ENCODE measurements at regions not wholly inside any gene's neighbourhood (a gene's known extent, or its start where the extent isn't known, plus 50 kb on each side); places are given as distances from the start of the nearest gene placed in this dataset.

DNA sequence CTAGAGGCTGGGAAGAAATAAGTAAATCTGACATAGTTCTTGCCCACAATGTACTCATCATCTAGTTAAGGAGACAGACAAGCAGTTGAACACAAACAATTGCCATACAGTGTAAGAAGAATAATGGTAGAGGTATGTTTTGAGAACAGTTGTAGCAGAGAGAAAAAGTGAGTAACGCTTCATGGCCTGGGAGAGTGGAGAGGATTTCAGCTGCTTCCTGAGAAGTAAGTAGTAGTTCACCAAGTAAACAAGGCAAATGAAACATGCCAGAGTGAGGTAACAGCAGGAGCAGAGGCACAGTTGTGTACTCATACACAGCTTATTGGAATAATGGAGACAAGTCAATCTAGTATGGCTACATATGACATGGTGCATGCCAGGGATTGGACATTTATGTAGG is 53.6 kb upstream of the RAP2C start:
- DNase-seq (ENCODE audit: extremely low read depth in 1 of 4, low spot score in 3 of 4) = no peak
- no peaks in the 10 kb centered on the region for H3K27me3 ChIP-seq (ENCODE audit: control insufficient read depth in 2 of 2, insufficient read depth in 2 of 2, low read length in 2 of 2)
- no peaks in the 10 kb centered on the region for H3K9me3 ChIP-seq (replicated peaks; ENCODE audit: control insufficient read depth, insufficient read depth, low read depth, low read length)
- ChIA-PET CTCF (ENCODE audit: low intra/inter-chr PET ratio) (no interaction called here), POLR2A (interaction anchor here (0.5 kb wide), 1 partner anchor 830 kb away, joined by 3 read pairs; no protein-coding TSS in a partner anchor)
- H3K9ac ChIP-seq (ENCODE audit: insufficient read depth in 1 of 2, low read depth in 2 of 2, low read length in 2 of 2) = no peak overlapping the region
- no TSS peak for BruUV-seq (replicated peaks)
- intact Hi-C loops (cut with micrococcal nuclease) (no loop called here), in situ Hi-C loops (cut with MboI) (no loop called here)
- no peaks in the 10 kb centered on the region for H3K4me1 ChIP-seq (replicated peaks in 1 of 2; ENCODE audit: control insufficient read depth in 2 of 2, insufficient read depth in 2 of 2, low read length in 2 of 2)
- WGBS (ENCODE audit: insufficient coverage, low coverage, missing lambda C conversion rate) = 0% methylated on average over 1 of the region's 1 CpG
- no peaks in the 10 kb centered on the region for H3K79me2 ChIP-seq (ENCODE audit: control insufficient read depth, insufficient read depth, low read length)
- no peak for ATAC-seq
- no peak overlapping the region for H3K27ac ChIP-seq (ENCODE audit: extremely low read depth, low read depth, low read length)
- no peaks in the 10 kb centered on the region for H3K36me3 ChIP-seq (ENCODE audit: control insufficient read depth, insufficient read depth, low read length)
- H2AFZ ChIP-seq (ENCODE audit: low read depth, low read length) = no peak overlapping the region
- H4K20me1 ChIP-seq (replicated peaks; ENCODE audit: control insufficient read depth, insufficient read depth, low read length) = no peaks in the 10 kb centered on the region
- no peaks in the 10 kb centered on the region for H3K9me1 ChIP-seq (ENCODE audit: control insufficient read depth, insufficient read depth, low read length)
- FAIRE-seq = no peak
- no peak overlapping the region for H3K4me2 ChIP-seq (ENCODE audit: insufficient read depth, low read length)
- H3K4me3 ChIP-seq = no peak overlapping the region
- TF ChIP-seq ELF4 (CRISPR knock-in tag; IDR thresholded peaks at IDR 0.05) (no peak), PCBP2 (IDR thresholded peaks at IDR 0.05; ENCODE audit: low read depth, low read length, poor library complexity, severe bottlenecking) (no peak), ZNF780A (CRISPR knock-in tag; IDR thresholded peaks at IDR 0.05) (no peak), TAF1 (IDR thresholded peaks at IDR 0.05; ENCODE audit: control insufficient read depth, extremely low read depth, insufficient read depth, low read length, severe bottlenecking) (no peak), SP1 (CRISPR knock-in tag; IDR thresholded peaks at IDR 0.05) (no peak), ZNF79 (CRISPR knock-in tag; IDR thresholded peaks at IDR 0.05; ENCODE audit: low read depth) (no peak), EZH2 (IDR thresholded peaks at IDR 0.05; ENCODE audit: borderline replicate concordance, low read depth, low read length) (no peak), CEBPG (CRISPR knock-in tag; IDR thresholded peaks at IDR 0.05) (no peak), CEBPG (tag; conservative IDR thresholded peaks at IDR 0.05 in 1 of 2, IDR thresholded peaks at IDR 0.05 in 1 of 2) (no peak)
- TF ChIP-seq, protein P1, sequence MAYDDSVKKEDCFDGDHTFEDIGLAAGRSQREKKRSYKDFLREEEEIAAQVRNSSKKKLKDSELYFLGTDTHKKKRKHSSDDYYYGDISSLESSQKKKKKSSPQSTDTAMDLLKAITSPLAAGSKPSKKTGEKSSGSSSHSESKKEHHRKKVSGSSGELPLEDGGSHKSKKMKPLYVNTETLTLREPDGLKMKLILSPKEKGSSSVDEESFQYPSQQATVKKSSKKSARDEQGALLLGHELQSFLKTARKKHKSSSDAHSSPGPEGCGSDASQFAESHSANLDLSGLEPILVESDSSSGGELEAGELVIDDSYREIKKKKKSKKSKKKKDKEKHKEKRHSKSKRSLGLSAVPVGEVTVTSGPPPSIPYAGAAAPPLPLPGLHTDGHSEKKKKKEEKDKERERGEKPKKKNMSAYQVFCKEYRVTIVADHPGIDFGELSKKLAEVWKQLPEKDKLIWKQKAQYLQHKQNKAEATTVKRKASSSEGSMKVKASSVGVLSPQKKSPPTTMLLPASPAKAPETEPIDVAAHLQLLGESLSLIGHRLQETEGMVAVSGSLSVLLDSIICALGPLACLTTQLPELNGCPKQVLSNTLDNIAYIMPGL (CRISPR knock-in tag; IDR thresholded peaks at IDR 0.05) = no peak
- TF ChIP-seq, protein P2, sequence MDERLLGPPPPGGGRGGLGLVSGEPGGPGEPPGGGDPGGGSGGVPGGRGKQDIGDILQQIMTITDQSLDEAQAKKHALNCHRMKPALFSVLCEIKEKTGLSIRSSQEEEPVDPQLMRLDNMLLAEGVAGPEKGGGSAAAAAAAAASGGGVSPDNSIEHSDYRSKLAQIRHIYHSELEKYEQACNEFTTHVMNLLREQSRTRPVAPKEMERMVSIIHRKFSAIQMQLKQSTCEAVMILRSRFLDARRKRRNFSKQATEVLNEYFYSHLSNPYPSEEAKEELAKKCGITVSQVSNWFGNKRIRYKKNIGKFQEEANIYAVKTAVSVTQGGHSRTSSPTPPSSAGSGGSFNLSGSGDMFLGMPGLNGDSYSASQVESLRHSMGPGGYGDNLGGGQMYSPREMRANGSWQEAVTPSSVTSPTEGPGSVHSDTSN (CRISPR knock-in tag; IDR thresholded peaks at IDR 0.05; ENCODE audit: low read depth) = no peak
- TF ChIP-seq, protein P2 (tag; conservative IDR thresholded peaks at IDR 0.05; ENCODE audit: low read depth) = no peak
- TF ChIP-seq, protein P3, sequence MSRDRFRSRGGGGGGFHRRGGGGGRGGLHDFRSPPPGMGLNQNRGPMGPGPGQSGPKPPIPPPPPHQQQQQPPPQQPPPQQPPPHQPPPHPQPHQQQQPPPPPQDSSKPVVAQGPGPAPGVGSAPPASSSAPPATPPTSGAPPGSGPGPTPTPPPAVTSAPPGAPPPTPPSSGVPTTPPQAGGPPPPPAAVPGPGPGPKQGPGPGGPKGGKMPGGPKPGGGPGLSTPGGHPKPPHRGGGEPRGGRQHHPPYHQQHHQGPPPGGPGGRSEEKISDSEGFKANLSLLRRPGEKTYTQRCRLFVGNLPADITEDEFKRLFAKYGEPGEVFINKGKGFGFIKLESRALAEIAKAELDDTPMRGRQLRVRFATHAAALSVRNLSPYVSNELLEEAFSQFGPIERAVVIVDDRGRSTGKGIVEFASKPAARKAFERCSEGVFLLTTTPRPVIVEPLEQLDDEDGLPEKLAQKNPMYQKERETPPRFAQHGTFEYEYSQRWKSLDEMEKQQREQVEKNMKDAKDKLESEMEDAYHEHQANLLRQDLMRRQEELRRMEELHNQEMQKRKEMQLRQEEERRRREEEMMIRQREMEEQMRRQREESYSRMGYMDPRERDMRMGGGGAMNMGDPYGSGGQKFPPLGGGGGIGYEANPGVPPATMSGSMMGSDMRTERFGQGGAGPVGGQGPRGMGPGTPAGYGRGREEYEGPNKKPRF (IDR thresholded peaks at IDR 0.05; ENCODE audit: low read depth, low read length) = no peak
- TF ChIP-seq, protein P4, sequence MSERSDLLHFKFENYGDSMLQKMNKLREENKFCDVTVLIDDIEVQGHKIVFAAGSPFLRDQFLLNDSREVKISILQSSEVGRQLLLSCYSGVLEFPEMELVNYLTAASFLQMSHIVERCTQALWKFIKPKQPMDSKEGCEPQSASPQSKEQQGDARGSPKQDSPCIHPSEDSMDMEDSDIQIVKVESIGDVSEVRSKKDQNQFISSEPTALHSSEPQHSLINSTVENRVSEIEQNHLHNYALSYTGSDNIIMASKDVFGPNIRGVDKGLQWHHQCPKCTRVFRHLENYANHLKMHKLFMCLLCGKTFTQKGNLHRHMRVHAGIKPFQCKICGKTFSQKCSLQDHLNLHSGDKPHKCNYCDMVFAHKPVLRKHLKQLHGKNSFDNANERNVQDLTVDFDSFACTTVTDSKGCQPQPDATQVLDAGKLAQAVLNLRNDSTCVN (CRISPR knock-in tag; IDR thresholded peaks at IDR 0.05) = no peak

Measured in K562 (cell line).